Mesendoderm (in vitro differentiated cells): ENCODE measurements at regions not wholly inside any gene's neighbourhood (a gene's known extent, or its start where the extent isn't known, plus 50 kb on each side); places are given as distances from the start of the nearest gene placed in this dataset.
"Not testable (repeated sequence)": the region's sequence is repeated elsewhere in the genome, so short reads cannot be mapped to it uniquely, and the experiment has no call there.

Experiments used
- DNase-seq: peaks from one replicate; pipeline ENCODE4 v3.0.0; 2013
- H2AK5ac ChIP-seq: 2 replicates; pipeline ENCODE4 v1.6.1; 2013; ENCODE audit warnings: low read length, inconsistent platforms
- H2BK120ac ChIP-seq: 2 replicates; pipeline ENCODE4 v1.6.1; 2013; ENCODE audit warnings: low read depth, mild to moderate bottlenecking, low read length, moderate library complexity, mixed read lengths
- H2BK15ac ChIP-seq: replicated peaks from 2 replicates; pipeline ENCODE4 v1.6.1; 2013; ENCODE audit warnings: low read depth, mild to moderate bottlenecking, moderate library complexity
- H2BK5ac ChIP-seq: 2 replicates; pipeline ENCODE4 v1.6.1; 2013; ENCODE audit warnings: low read length, inconsistent platforms
- H3K18ac ChIP-seq: 2 replicates; pipeline ENCODE4 v1.6.1; 2013; ENCODE audit warnings: mild to moderate bottlenecking, low read length, mixed read lengths
- H3K23ac ChIP-seq: one replicate; pipeline ENCODE4 v1.6.1; 2013; ENCODE audit warnings: low read length
- H3K27ac ChIP-seq: 2 replicates; pipeline ENCODE4 v1.5.1; 2013; ENCODE audit warnings: low read depth, mild to moderate bottlenecking, inconsistent platforms, low read length, moderate library complexity
- H3K27me3 ChIP-seq: 2 replicates; pipeline ENCODE4 v1.6.1; 2013; ENCODE audit warnings: low read length, control low read depth, mild to moderate bottlenecking, inconsistent platforms; ENCODE audit not compliant: insufficient read depth, poor library complexity
- H3K36me3 ChIP-seq: 2 replicates; pipeline ENCODE4 v1.6.1; 2013; ENCODE audit warnings: low read length, inconsistent platforms; ENCODE audit not compliant: control insufficient read depth, insufficient read depth
- H3K4ac ChIP-seq: one replicate; pipeline ENCODE4 v1.6.1; 2013; ENCODE audit warnings: low read depth, mild to moderate bottlenecking, low read length, moderate library complexity
- H3K4me1 ChIP-seq: 2 replicates; pipeline ENCODE4 v1.6.1; 2013; ENCODE audit warnings: low read depth, low read length, inconsistent platforms; ENCODE audit not compliant: control insufficient read depth
- H3K4me2 ChIP-seq: 2 replicates; pipeline ENCODE4 v1.6.1; 2013; ENCODE audit warnings: low read length
- H3K4me3 ChIP-seq: 2 replicates; pipeline ENCODE4 v1.5.1; 2013; ENCODE audit warnings: mild to moderate bottlenecking, low read length
- H3K56ac ChIP-seq: one replicate; pipeline ENCODE4 v1.6.1; 2013; ENCODE audit warnings: low read length
- H3K79me1 ChIP-seq: 2 replicates; pipeline ENCODE4 v1.6.1; 2013; ENCODE audit warnings: low read length, inconsistent platforms
- H3K79me2 ChIP-seq: 2 replicates; pipeline ENCODE4 v1.6.1; 2013; ENCODE audit warnings: mild to moderate bottlenecking, low read length; ENCODE audit not compliant: control insufficient read depth, insufficient read depth
- H3K9ac ChIP-seq: 2 replicates; pipeline ENCODE4 v1.6.1; 2013; ENCODE audit warnings: low read length, inconsistent platforms
- H4K5ac ChIP-seq: one replicate; pipeline ENCODE4 v1.6.1; 2013; ENCODE audit warnings: low read length
- H4K8ac ChIP-seq: one replicate; pipeline ENCODE4 v1.6.1; 2013; ENCODE audit warnings: low read depth, mild to moderate bottlenecking, control low read depth, low read length, moderate library complexity
- WGBS: extraction: QIAGEN DNeasy Blood & Tissue Kit; methylation state at CpG from one replicate; pipeline ENCODE4 v1.1.7; 2013; ENCODE audit warnings: low lambda C conversion rate, missing lambda C conversion rate; ENCODE audit not compliant: insufficient coverage; ENCODE audit errors: extremely low coverage; 5-methylcytosine and 5-hydroxymethylcytosine counted together

- Histone ChIP-seq H3K27me3 (no peaks in the 10 kb centered on the region), H3K4ac (no peak overlapping the region), H3K4me3 (no peak overlapping the region), H3K18ac (no peak overlapping the region), H4K8ac (no peak overlapping the region), H3K4me2 (no peak overlapping the region), H3K27ac (no peak overlapping the region), H3K56ac (no peak overlapping the region), H3K79me1 (no peaks in the 10 kb centered on the region), H3K36me3 (no peaks in the 10 kb centered on the region), H2BK15ac (no peak overlapping the region), H3K9ac (no peak overlapping the region), H3K23ac (no peak overlapping the region), H2AK5ac (no peak overlapping the region), H2BK120ac (no peak overlapping the region), H2BK5ac (no peak overlapping the region), H3K4me1 (no peaks in the 10 kb centered on the region), H4K5ac (no peak overlapping the region), H3K79me2 (no peaks in the 10 kb centered on the region)
- DNase-seq: no peak
- no CpG with 5 or more reads among the region's 14 CpGs for WGBS
Observed at GRCh38 chr20:29349836-29350235, 1907.6 kb upstream of the DEFB115 start.

GRCh38 chr20:29375937-29376336 lies 1881.5 kb upstream of the DEFB115 start:
- H2BK120ac ChIP-seq, H3K27me3 ChIP-seq, H3K36me3 ChIP-seq, H3K4me2 ChIP-seq, H3K23ac ChIP-seq, H3K56ac ChIP-seq, H3K4me1 ChIP-seq, H3K18ac ChIP-seq, H3K79me1 ChIP-seq, H3K4ac ChIP-seq, H4K8ac ChIP-seq, H2BK5ac ChIP-seq, H4K5ac ChIP-seq, H3K27ac ChIP-seq, H2BK15ac ChIP-seq, H2AK5ac ChIP-seq, H3K4me3 ChIP-seq, H3K79me2 ChIP-seq, DNase-seq, H3K9ac ChIP-seq: not testable (repeated sequence)
- no CpG with 5 or more reads among the region's 2 CpGs for WGBS

- H3K18ac ChIP-seq, H3K36me3 ChIP-seq, H3K4ac ChIP-seq, H2BK5ac ChIP-seq, H3K4me3 ChIP-seq, H3K79me2 ChIP-seq, H4K5ac ChIP-seq, H3K4me1 ChIP-seq, H2AK5ac ChIP-seq, H3K79me1 ChIP-seq, H3K56ac ChIP-seq, H4K8ac ChIP-seq, H2BK15ac ChIP-seq, H3K4me2 ChIP-seq, H2BK120ac ChIP-seq, H3K27me3 ChIP-seq, H3K23ac ChIP-seq, H3K9ac ChIP-seq, H3K27ac ChIP-seq, DNase-seq: not testable (repeated sequence)
- no CpG with 5 or more reads among the region's 9 CpGs for WGBS
Observed at GRCh38 chr20:29392853-29393252, 1864.6 kb upstream of the DEFB115 start.

- Histone ChIP-seq H3K4me2 (no peak overlapping the region), H3K79me2 (no peaks in the 10 kb centered on the region), H3K56ac (no peak overlapping the region), H3K4me3 (no peak overlapping the region), H3K27ac (no peak overlapping the region), H3K36me3 (no peaks in the 10 kb centered on the region), H2BK15ac (no peak overlapping the region), H4K8ac (no peak overlapping the region), H3K4me1 (no peaks in the 10 kb centered on the region), H3K27me3 (no peaks in the 10 kb centered on the region), H4K5ac (no peak overlapping the region), H3K4ac (no peak overlapping the region), H2AK5ac (no peak overlapping the region), H3K9ac (no peak overlapping the region), H2BK120ac (no peak overlapping the region), H2BK5ac (no peak overlapping the region), H3K18ac (no peak overlapping the region), H3K79me1 (no peaks in the 10 kb centered on the region), H3K23ac (no peak overlapping the region)
- no CpG with 5 or more reads among the region's 40 CpGs for WGBS
- DNase-seq: no peak
Observed at GRCh38 chr20:29408034-29408695, 1849.3 kb upstream of the DEFB115 start.

- H3K23ac ChIP-seq, H3K4me1 ChIP-seq, H3K27ac ChIP-seq, H3K36me3 ChIP-seq, H3K79me1 ChIP-seq, H3K56ac ChIP-seq, H4K8ac ChIP-seq, H2BK120ac ChIP-seq, H3K4me3 ChIP-seq, DNase-seq, H3K9ac ChIP-seq, H4K5ac ChIP-seq, H3K27me3 ChIP-seq, H3K4me2 ChIP-seq, H3K4ac ChIP-seq, H3K79me2 ChIP-seq, H2BK15ac ChIP-seq, H3K18ac ChIP-seq, H2BK5ac ChIP-seq, H2AK5ac ChIP-seq: not testable (repeated sequence)
- WGBS: no CpG with 5 or more reads among the region's 17 CpGs
Observed at GRCh38 chr20:29408707-29409106, 1848.8 kb upstream of the DEFB115 start.

GRCh38 chr20:29409160-29409689 lies 1848.2 kb upstream of the DEFB115 start:
- H4K5ac ChIP-seq, H3K4me1 ChIP-seq, H3K23ac ChIP-seq, DNase-seq, H3K56ac ChIP-seq, H3K79me1 ChIP-seq, H3K18ac ChIP-seq, H2AK5ac ChIP-seq, H3K79me2 ChIP-seq, H4K8ac ChIP-seq, H3K27me3 ChIP-seq, H3K4me2 ChIP-seq, H2BK15ac ChIP-seq, H3K36me3 ChIP-seq, H2BK120ac ChIP-seq, H2BK5ac ChIP-seq, H3K27ac ChIP-seq, H3K4me3 ChIP-seq, H3K9ac ChIP-seq, H3K4ac ChIP-seq: not testable (repeated sequence)
- no CpG with 5 or more reads among the region's 26 CpGs for WGBS
